ENCODE measurements at regions not wholly inside any gene's neighbourhood (a gene's known extent, or its start where the extent isn't known, plus 50 kb on each side); places are given as distances from the start of the nearest gene placed in this dataset.
A peak's percentile ranks its signal among the peaks of the same experiment; 100 is the strongest.

DNA sequence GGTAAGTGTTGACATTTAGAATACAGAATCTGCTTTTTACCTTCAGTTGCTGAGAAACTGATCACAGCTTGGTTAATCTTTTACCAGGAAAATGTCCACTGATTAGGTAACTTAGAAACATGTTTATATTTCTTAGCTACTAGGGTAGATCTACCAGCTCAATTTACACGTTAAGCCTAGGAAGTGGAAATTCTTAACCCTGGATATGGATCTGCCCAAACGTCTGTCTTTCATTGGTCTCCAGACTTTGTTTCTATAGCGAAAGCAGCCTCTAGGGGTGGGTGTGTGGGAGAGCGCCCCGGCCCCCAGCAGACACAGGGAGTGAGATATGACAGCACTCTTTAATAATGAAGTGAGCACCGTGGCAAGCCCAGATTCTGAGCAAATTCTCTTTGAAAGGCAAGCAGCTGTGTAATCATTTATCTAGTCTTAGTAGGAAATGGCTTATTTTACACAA is 141.6 kb upstream of the ZNF608 start:
- peaks cover 15% of the 10 kb centered on the region for H3K9me3 Mint-ChIP-seq
- Histone ChIP-seq H3K4me1 (peaks cover 36% of the 10 kb centered on the region), H3F3A (ENCODE audit: low read depth) (peaks cover 24% of the 10 kb centered on the region), H3K79me2 (ENCODE audit: low read depth) (no peaks in the 10 kb centered on the region), H4K20me1 (ENCODE audit: low read depth) (no peaks in the 10 kb centered on the region), H3K4me2 (peak overlapping the region; percentile 55), H2AFZ (replicated peaks) (peak overlapping the region; percentile 4), H3K4me3 (no peak overlapping the region), H3K27ac (no peak overlapping the region), H3K9me3 (ENCODE audit: low read depth) (peaks cover 8% of the 10 kb centered on the region), H3K9ac (no peak overlapping the region), H3K36me3 (no peaks in the 10 kb centered on the region), H3K27me3 (no peaks in the 10 kb centered on the region)
- peaks cover 35% of the 10 kb centered on the region for H3K4me1 Mint-ChIP-seq
- TF ChIP-seq CTCF (IDR thresholded peaks at IDR 0.05) (peak; percentile 47), EZH2 (IDR thresholded peaks at IDR 0.05) (no peak), EZH2phosphoT487 (IDR thresholded peaks at IDR 0.05) (no peak)
- H3K27ac Mint-ChIP-seq, result peak overlapping the region; percentile 80
- H3K36me3 Mint-ChIP-seq, result peaks cover 6% of the 10 kb centered on the region
- peak overlapping the region; percentile 38 for H3K4me3 Mint-ChIP-seq
- no peaks in the 10 kb centered on the region for H3K27me3 Mint-ChIP-seq (ENCODE audit: insufficient read depth, low read depth)
- DNase-seq (ENCODE audit: low spot score), result peak; percentile 30

- Histone ChIP-seq H3K9ac (no peak overlapping the region), H3K79me2 (ENCODE audit: low read depth) (no peaks in the 10 kb centered on the region), H2AFZ (replicated peaks) (peak overlapping the region; percentile 67), H3K27me3 (no peaks in the 10 kb centered on the region), H3K27ac (peak overlapping the region; percentile 26), H4K20me1 (ENCODE audit: low read depth) (no peaks in the 10 kb centered on the region), H3K36me3 (no peaks in the 10 kb centered on the region), H3K4me2 (peak overlapping the region; percentile 55), H3K9me3 (ENCODE audit: low read depth) (peaks cover 8% of the 10 kb centered on the region), H3F3A (ENCODE audit: low read depth) (peaks cover 24% of the 10 kb centered on the region), H3K4me3 (no peak overlapping the region), H3K4me1 (peaks cover 36% of the 10 kb centered on the region)
- peak overlapping the region; percentile 87 for H3K27ac Mint-ChIP-seq
- peaks cover 35% of the 10 kb centered on the region for H3K4me1 Mint-ChIP-seq
- H3K4me3 Mint-ChIP-seq, result peak overlapping the region; percentile 56
- H3K27me3 Mint-ChIP-seq (ENCODE audit: insufficient read depth, low read depth), result no peaks in the 10 kb centered on the region
- peaks cover 18% of the 10 kb centered on the region for H3K9me3 Mint-ChIP-seq
- H3K36me3 Mint-ChIP-seq, result peaks cover 6% of the 10 kb centered on the region
- peak; percentile 26 for DNase-seq (ENCODE audit: low spot score)
- TF ChIP-seq EZH2 (IDR thresholded peaks at IDR 0.05) (no peak), EZH2phosphoT487 (IDR thresholded peaks at IDR 0.05) (no peak), CTCF (IDR thresholded peaks at IDR 0.05) (no peak)
These were observed 142.4 kb upstream of the ZNF608 start for GRCh38 chr5:124888622-124889485.

DNA sequence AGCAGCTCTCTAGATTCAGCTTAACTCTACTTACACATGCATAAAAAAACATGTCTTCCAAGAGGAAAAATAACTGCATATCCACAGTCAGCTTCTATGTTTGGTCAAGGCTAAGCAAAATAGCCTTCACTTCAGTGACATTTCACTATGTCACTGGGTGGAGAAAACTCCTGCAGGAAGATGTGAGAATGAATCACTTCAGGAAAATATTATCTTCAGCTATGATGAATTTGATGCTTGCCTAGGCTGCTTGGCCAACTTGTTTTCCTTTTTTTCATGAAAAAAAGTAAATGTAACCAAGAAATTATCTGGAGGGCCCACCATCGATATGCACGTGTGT is 143.0 kb upstream of the ZNF608 start:
- Histone ChIP-seq H3K9ac (no peak overlapping the region), H3F3A (ENCODE audit: low read depth) (peaks cover 31% of the 10 kb centered on the region), H2AFZ (replicated peaks) (peak overlapping the region; percentile 67), H3K27ac (peak overlapping the region; percentile 26), H4K20me1 (ENCODE audit: low read depth) (no peaks in the 10 kb centered on the region), H3K9me3 (ENCODE audit: low read depth) (peaks cover 8% of the 10 kb centered on the region), H3K4me1 (peaks cover 40% of the 10 kb centered on the region), H3K27me3 (no peaks in the 10 kb centered on the region), H3K36me3 (no peaks in the 10 kb centered on the region), H3K79me2 (ENCODE audit: low read depth) (no peaks in the 10 kb centered on the region), H3K4me2 (peak overlapping the region; percentile 55), H3K4me3 (no peak overlapping the region)
- TF ChIP-seq EZH2phosphoT487 (IDR thresholded peaks at IDR 0.05), result no peak
- no peak for TF ChIP-seq EZH2 (IDR thresholded peaks at IDR 0.05)
- TF ChIP-seq CTCF (IDR thresholded peaks at IDR 0.05), result no peak
- Mint-ChIP-seq H3K27me3 (ENCODE audit: insufficient read depth, low read depth) (no peaks in the 10 kb centered on the region), H3K36me3 (peaks cover 6% of the 10 kb centered on the region), H3K4me3 (no peak overlapping the region), H3K4me1 (peaks cover 35% of the 10 kb centered on the region), H3K27ac (peak overlapping the region; percentile 87), H3K9me3 (peaks cover 15% of the 10 kb centered on the region)
- DNase-seq (ENCODE audit: low spot score), result no peak
